ENCODE measurements at regions not wholly inside any gene's neighbourhood (a gene's known extent, or its start where the extent isn't known, plus 50 kb on each side); places are given as distances from the start of the nearest gene placed in this dataset.

DNA sequence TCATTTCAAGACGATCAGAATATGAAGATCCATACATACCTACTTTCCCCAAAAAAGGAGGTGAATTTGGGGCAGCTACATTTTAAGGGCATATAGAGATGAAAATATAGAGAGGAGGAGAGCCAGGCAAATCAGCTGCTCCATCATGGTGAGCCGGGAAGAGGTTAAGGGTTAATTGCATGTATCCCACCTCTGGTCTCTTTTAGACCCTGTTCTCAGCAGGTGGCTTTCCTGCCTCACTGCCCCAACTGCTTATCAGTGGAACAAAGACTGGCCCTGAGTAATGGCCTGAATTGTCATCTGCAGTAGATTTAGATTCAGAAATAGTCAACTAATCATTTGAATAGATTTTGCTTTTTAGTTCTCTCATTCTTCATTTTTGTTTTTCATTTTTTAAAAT is 206.6 kb downstream of the SPRY2 start:
- no peaks in the 10 kb centered on the region for H3K9me3 ChIP-seq (ENCODE audit: low read depth, low read length, poor library complexity, severe bottlenecking)
- CTCF ChIA-PET, result no interaction called here
- no peak overlapping the region for H3K4me3 ChIP-seq (ENCODE audit: low read depth, low read length, poor library complexity, severe bottlenecking)
- intact Hi-C loops (cut with micrococcal nuclease; ENCODE audit: unreplicated experiment), result no loop called here
- H3K36me3 ChIP-seq (ENCODE audit: insufficient read depth, low read length, poor library complexity, severe bottlenecking), result no peaks in the 10 kb centered on the region
- TF ChIP-seq EZH2 (IDR thresholded peaks at IDR 0.05; ENCODE audit: borderline replicate concordance, low read depth, low read length, poor library complexity, severe bottlenecking), result no peak
- TF ChIP-seq, protein P1, sequence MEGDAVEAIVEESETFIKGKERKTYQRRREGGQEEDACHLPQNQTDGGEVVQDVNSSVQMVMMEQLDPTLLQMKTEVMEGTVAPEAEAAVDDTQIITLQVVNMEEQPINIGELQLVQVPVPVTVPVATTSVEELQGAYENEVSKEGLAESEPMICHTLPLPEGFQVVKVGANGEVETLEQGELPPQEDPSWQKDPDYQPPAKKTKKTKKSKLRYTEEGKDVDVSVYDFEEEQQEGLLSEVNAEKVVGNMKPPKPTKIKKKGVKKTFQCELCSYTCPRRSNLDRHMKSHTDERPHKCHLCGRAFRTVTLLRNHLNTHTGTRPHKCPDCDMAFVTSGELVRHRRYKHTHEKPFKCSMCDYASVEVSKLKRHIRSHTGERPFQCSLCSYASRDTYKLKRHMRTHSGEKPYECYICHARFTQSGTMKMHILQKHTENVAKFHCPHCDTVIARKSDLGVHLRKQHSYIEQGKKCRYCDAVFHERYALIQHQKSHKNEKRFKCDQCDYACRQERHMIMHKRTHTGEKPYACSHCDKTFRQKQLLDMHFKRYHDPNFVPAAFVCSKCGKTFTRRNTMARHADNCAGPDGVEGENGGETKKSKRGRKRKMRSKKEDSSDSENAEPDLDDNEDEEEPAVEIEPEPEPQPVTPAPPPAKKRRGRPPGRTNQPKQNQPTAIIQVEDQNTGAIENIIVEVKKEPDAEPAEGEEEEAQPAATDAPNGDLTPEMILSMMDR (conservative IDR thresholded peaks at IDR 0.05; ENCODE audit: low read depth, low read length), result no peak
- BruUV-seq (replicated peaks), result no TSS peak
- H3K27me3 ChIP-seq (replicated peaks; ENCODE audit: insufficient read depth, low read depth, low read length, poor library complexity), result no peaks in the 10 kb centered on the region
- peaks cover 28% of the 10 kb centered on the region for H3K4me1 ChIP-seq (ENCODE audit: insufficient read depth, low read length, poor library complexity, severe bottlenecking)
- no peak for DNase-seq (ENCODE audit: low spot score)
- POLR2A ChIA-PET (ENCODE audit: low non-redundant PET), result no interaction called here
- H3K27ac ChIP-seq (ENCODE audit: low read depth, low read length, poor library complexity, severe bottlenecking), result no peak overlapping the region

DNA sequence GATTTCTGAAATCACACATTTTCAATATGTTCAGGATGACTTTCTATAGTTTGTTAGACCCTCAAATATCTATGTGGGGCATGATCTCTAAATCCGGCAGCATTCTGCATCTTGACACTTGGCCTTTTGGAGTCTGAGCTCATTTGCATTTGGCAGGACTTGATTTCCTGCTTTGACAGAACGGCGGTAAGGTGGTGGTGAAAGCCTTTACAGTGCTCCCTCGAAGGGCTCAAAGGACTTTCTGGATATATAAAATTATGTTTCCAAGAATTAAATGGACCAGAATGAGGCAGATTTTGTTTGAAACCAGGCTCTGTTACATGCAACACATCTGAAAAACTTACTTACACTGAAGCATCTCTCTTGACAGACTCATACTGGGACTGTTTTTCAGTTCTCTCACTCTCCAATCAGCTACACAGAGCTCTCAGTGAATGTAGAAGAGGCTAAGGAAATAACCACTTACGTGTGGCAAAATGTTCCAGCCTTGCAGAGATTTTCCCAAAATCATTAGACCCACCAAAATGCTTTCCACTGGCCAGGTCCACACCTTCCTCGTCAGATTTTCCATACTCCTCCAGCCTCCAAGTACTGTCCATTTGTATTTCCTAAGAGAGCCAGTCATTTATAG is 207.2 kb downstream of the SPRY2 start:
- ChIA-PET CTCF (no interaction called here), POLR2A (ENCODE audit: low non-redundant PET) (no interaction called here)
- no TSS peak for BruUV-seq (replicated peaks)
- Histone ChIP-seq H3K27me3 (replicated peaks; ENCODE audit: insufficient read depth, low read depth, low read length, poor library complexity) (no peaks in the 10 kb centered on the region), H3K36me3 (ENCODE audit: insufficient read depth, low read length, poor library complexity, severe bottlenecking) (no peaks in the 10 kb centered on the region), H3K9me3 (ENCODE audit: low read depth, low read length, poor library complexity, severe bottlenecking) (no peaks in the 10 kb centered on the region), H3K4me3 (ENCODE audit: low read depth, low read length, poor library complexity, severe bottlenecking) (no peak overlapping the region), H3K4me1 (ENCODE audit: insufficient read depth, low read length, poor library complexity, severe bottlenecking) (peaks cover 28% of the 10 kb centered on the region), H3K27ac (ENCODE audit: low read depth, low read length, poor library complexity, severe bottlenecking) (peak overlapping the region; percentile 18)
- no peak for DNase-seq (ENCODE audit: low spot score)
- intact Hi-C loops (cut with micrococcal nuclease; ENCODE audit: unreplicated experiment), result no loop called here
- TF ChIP-seq, protein P1 (conservative IDR thresholded peaks at IDR 0.05; ENCODE audit: low read depth, low read length), result no peak
- TF ChIP-seq EZH2 (IDR thresholded peaks at IDR 0.05; ENCODE audit: borderline replicate concordance, low read depth, low read length, poor library complexity, severe bottlenecking), result no peak

DNA sequence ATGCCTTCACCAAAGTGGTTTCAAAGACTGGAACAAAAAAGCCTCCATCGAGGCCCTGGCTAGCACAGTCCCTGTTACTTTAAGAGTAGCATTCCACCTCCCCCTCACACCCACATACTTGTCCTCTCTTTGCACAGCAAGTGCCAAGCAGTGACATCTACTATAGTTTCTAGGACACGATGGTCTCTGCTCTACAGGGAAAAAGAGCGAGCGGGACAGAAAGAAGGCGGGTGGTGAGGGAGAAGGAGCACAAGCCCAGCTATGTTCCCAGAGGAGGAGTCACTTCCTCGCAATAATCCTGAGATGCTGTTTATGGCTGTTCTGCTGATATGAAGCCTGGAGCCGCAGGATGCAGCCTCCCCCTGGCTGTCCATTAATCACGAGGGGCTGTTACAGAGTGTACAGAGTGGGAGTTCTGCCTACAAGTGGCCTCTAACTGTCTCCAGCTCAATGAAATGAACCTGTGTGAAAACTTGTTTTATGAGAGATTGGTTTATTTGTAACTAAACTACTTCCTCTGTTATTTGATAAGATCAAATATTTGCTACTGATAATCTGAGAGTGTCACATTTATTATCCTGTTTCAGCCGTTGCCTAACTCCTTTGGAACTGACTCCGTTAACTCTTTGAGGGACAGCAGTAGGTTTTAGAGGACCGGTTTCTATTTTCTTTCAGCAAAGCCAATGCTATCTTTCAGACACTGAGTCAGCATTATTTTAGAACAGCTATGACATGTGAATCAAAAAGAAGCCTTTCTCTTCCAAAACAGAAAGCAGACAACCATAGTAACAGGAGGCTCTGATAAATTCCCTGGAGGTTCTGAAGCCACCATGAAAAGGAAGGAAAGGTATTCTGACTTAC is 208.0 kb downstream of the SPRY2 start:
- peak; percentile 78 for DNase-seq (ENCODE audit: low spot score)
- CTCF ChIA-PET, result interaction anchor here (0.5 kb wide), 2 partner anchors 207 to 1862 kb away, joined by 4 read pairs; no protein-coding TSS in a partner anchor
- H3K4me3 ChIP-seq (ENCODE audit: low read depth, low read length, poor library complexity, severe bottlenecking), result peak overlapping the region; percentile 19
- H3K27me3 ChIP-seq (replicated peaks; ENCODE audit: insufficient read depth, low read depth, low read length, poor library complexity), result no peaks in the 10 kb centered on the region
- no peak for TF ChIP-seq EZH2 (IDR thresholded peaks at IDR 0.05; ENCODE audit: borderline replicate concordance, low read depth, low read length, poor library complexity, severe bottlenecking)
- TF ChIP-seq, protein P1 (conservative IDR thresholded peaks at IDR 0.05; ENCODE audit: low read depth, low read length), result no peak
- H3K9me3 ChIP-seq (ENCODE audit: low read depth, low read length, poor library complexity, severe bottlenecking), result no peaks in the 10 kb centered on the region
- no peaks in the 10 kb centered on the region for H3K36me3 ChIP-seq (ENCODE audit: insufficient read depth, low read length, poor library complexity, severe bottlenecking)
- peak overlapping the region; percentile 18 for H3K27ac ChIP-seq (ENCODE audit: low read depth, low read length, poor library complexity, severe bottlenecking)
- POLR2A ChIA-PET (ENCODE audit: low non-redundant PET), result interaction anchor here (0.6 kb wide), 1 partner anchor 564 kb away, joined by 3 read pairs; no protein-coding TSS in a partner anchor
- BruUV-seq (replicated peaks), result no TSS peak
- H3K4me1 ChIP-seq (ENCODE audit: insufficient read depth, low read length, poor library complexity, severe bottlenecking), result peaks cover 28% of the 10 kb centered on the region
- intact Hi-C loops (cut with micrococcal nuclease; ENCODE audit: unreplicated experiment), result no loop called here
